ENCODE measurements at regions not wholly inside any gene's neighbourhood (a gene's known extent, or its start where the extent isn't known, plus 50 kb on each side); places are given as distances from the start of the nearest gene placed in this dataset.

DNA sequence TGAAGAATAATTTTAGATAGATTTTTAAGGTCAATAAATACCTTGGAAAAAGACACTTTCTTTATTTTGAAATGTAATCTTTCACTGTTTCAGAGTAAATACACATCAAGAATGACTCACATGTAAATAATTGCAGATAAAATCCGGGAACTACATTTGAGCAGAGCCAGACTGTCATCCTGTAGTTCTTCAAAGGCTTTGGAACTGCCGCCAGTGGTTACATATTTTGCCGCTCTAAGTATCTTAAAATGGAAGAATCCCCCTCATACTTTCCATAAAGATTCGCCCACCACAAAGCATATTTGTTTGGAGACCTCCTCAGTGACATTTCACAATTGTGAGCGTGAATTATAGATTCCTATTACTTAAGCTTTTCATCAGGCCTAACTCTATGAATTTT, 607.8 kb upstream of the ZFP42 start:
- BruUV-seq (replicated peaks) = no TSS peak
- peaks cover 20% of the 10 kb centered on the region for H3K27me3 ChIP-seq (replicated peaks; ENCODE audit: insufficient read depth, low read depth, low read length, poor library complexity)
- no peak overlapping the region for H3K4me3 ChIP-seq (ENCODE audit: low read depth, low read length, poor library complexity, severe bottlenecking)
- intact Hi-C loops (cut with micrococcal nuclease; ENCODE audit: unreplicated experiment) = no loop called here
- TF ChIP-seq, protein P1, sequence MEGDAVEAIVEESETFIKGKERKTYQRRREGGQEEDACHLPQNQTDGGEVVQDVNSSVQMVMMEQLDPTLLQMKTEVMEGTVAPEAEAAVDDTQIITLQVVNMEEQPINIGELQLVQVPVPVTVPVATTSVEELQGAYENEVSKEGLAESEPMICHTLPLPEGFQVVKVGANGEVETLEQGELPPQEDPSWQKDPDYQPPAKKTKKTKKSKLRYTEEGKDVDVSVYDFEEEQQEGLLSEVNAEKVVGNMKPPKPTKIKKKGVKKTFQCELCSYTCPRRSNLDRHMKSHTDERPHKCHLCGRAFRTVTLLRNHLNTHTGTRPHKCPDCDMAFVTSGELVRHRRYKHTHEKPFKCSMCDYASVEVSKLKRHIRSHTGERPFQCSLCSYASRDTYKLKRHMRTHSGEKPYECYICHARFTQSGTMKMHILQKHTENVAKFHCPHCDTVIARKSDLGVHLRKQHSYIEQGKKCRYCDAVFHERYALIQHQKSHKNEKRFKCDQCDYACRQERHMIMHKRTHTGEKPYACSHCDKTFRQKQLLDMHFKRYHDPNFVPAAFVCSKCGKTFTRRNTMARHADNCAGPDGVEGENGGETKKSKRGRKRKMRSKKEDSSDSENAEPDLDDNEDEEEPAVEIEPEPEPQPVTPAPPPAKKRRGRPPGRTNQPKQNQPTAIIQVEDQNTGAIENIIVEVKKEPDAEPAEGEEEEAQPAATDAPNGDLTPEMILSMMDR (conservative IDR thresholded peaks at IDR 0.05; ENCODE audit: low read depth, low read length) = no peak
- no peak for TF ChIP-seq EZH2 (IDR thresholded peaks at IDR 0.05; ENCODE audit: borderline replicate concordance, low read depth, low read length, poor library complexity, severe bottlenecking)
- H3K36me3 ChIP-seq (ENCODE audit: insufficient read depth, low read length, poor library complexity, severe bottlenecking) = no peaks in the 10 kb centered on the region
- ChIA-PET CTCF (no interaction called here), POLR2A (ENCODE audit: low non-redundant PET) (no interaction called here)
- H3K27ac ChIP-seq (ENCODE audit: low read depth, low read length, poor library complexity, severe bottlenecking) = no peak overlapping the region
- DNase-seq (ENCODE audit: low spot score) = no peak
- H3K4me1 ChIP-seq (ENCODE audit: insufficient read depth, low read length, poor library complexity, severe bottlenecking) = no peaks in the 10 kb centered on the region
- no peaks in the 10 kb centered on the region for H3K9me3 ChIP-seq (ENCODE audit: low read depth, low read length, poor library complexity, severe bottlenecking)

- no peak overlapping the region for H3K27ac ChIP-seq (ENCODE audit: low read depth, low read length, poor library complexity, severe bottlenecking)
- no peaks in the 10 kb centered on the region for H3K36me3 ChIP-seq (ENCODE audit: insufficient read depth, low read length, poor library complexity, severe bottlenecking)
- no peak for TF ChIP-seq EZH2 (IDR thresholded peaks at IDR 0.05; ENCODE audit: borderline replicate concordance, low read depth, low read length, poor library complexity, severe bottlenecking)
- TF ChIP-seq, protein P1 (conservative IDR thresholded peaks at IDR 0.05; ENCODE audit: low read depth, low read length) = no peak
- DNase-seq (ENCODE audit: low spot score) = no peak
- ChIA-PET CTCF (no interaction called here), POLR2A (ENCODE audit: low non-redundant PET) (no interaction called here)
- BruUV-seq (replicated peaks) = no TSS peak
- H3K4me1 ChIP-seq (ENCODE audit: insufficient read depth, low read length, poor library complexity, severe bottlenecking) = no peaks in the 10 kb centered on the region
- peaks cover 22% of the 10 kb centered on the region for H3K27me3 ChIP-seq (replicated peaks; ENCODE audit: insufficient read depth, low read depth, low read length, poor library complexity)
- intact Hi-C loops (cut with micrococcal nuclease; ENCODE audit: unreplicated experiment) = no loop called here
- no peaks in the 10 kb centered on the region for H3K9me3 ChIP-seq (ENCODE audit: low read depth, low read length, poor library complexity, severe bottlenecking)
- H3K4me3 ChIP-seq (ENCODE audit: low read depth, low read length, poor library complexity, severe bottlenecking) = no peak overlapping the region
Measured at GRCh38 chr4:187389420-187389819, 606.2 kb upstream of the ZFP42 start.

- intact Hi-C loops (cut with micrococcal nuclease; ENCODE audit: unreplicated experiment) = no loop called here
- no peak overlapping the region for H3K4me3 ChIP-seq (ENCODE audit: low read depth, low read length, poor library complexity, severe bottlenecking)
- no peaks in the 10 kb centered on the region for H3K4me1 ChIP-seq (ENCODE audit: insufficient read depth, low read length, poor library complexity, severe bottlenecking)
- TF ChIP-seq, protein P1 (conservative IDR thresholded peaks at IDR 0.05; ENCODE audit: low read depth, low read length) = no peak
- TF ChIP-seq EZH2 (IDR thresholded peaks at IDR 0.05; ENCODE audit: borderline replicate concordance, low read depth, low read length, poor library complexity, severe bottlenecking) = no peak
- no peaks in the 10 kb centered on the region for H3K36me3 ChIP-seq (ENCODE audit: insufficient read depth, low read length, poor library complexity, severe bottlenecking)
- CTCF ChIA-PET = no interaction called here
- no peak overlapping the region for H3K27ac ChIP-seq (ENCODE audit: low read depth, low read length, poor library complexity, severe bottlenecking)
- no peak for DNase-seq (ENCODE audit: low spot score)
- POLR2A ChIA-PET (ENCODE audit: low non-redundant PET) = no interaction called here
- BruUV-seq (replicated peaks) = no TSS peak
- peaks cover 26% of the 10 kb centered on the region for H3K27me3 ChIP-seq (replicated peaks; ENCODE audit: insufficient read depth, low read depth, low read length, poor library complexity)
- no peaks in the 10 kb centered on the region for H3K9me3 ChIP-seq (ENCODE audit: low read depth, low read length, poor library complexity, severe bottlenecking)
Measured at GRCh38 chr4:187390646-187391045, 604.9 kb upstream of the ZFP42 start.

All from A673 (cell line).